Neuron (in vitro differentiated cells): ENCODE measurements at regions not wholly inside any gene's neighbourhood (a gene's known extent, or its start where the extent isn't known, plus 50 kb on each side); places are given as distances from the start of the nearest gene placed in this dataset.
"Not testable (repeated sequence)": the region's sequence is repeated elsewhere in the genome, so short reads cannot be mapped to it uniquely, and the experiment has no call there.

Experiments used
- H2AFZ ChIP-seq: one replicate; pipeline ENCODE4 v1.6.1; 2013; ENCODE audit warnings: low read depth, mild to moderate bottlenecking, inconsistent platforms, low read length, moderate library complexity
- H3K27me3 ChIP-seq: one replicate; pipeline ENCODE4 v1.6.1; 2013; ENCODE audit warnings: low read length; ENCODE audit not compliant: insufficient read depth
- H3K36me3 ChIP-seq: one replicate; pipeline ENCODE4 v1.6.1; 2013; ENCODE audit warnings: low read length; ENCODE audit not compliant: insufficient read depth
- H3K4me1 ChIP-seq: one replicate; pipeline ENCODE4 v1.6.1; 2013; ENCODE audit warnings: low read length; ENCODE audit not compliant: insufficient read depth
- H3K4me3 ChIP-seq: 2 replicates; pipeline ENCODE4 v1.5.1; 2013; ENCODE audit warnings: mild to moderate bottlenecking, low read length, moderate library complexity
- H3K9me3 ChIP-seq: one replicate; pipeline ENCODE4 v1.6.1; 2013; ENCODE audit warnings: low read length

- H3K27me3 ChIP-seq: no peaks in the 10 kb centered on the region
- no peak overlapping the region for H2AFZ ChIP-seq
Observed at GRCh38 chr4:19158107-19158809, 1093.4 kb upstream of the SLIT2 start.

GRCh38 chr4:19156786-19157185 lies 1094.9 kb upstream of the SLIT2 start:
- no peaks in the 10 kb centered on the region for H3K4me1 ChIP-seq
- no peak overlapping the region for H2AFZ ChIP-seq
- peaks cover 2% of the 10 kb centered on the region for H3K9me3 ChIP-seq
- H3K27me3 ChIP-seq: no peaks in the 10 kb centered on the region
- no peak overlapping the region for H3K4me3 ChIP-seq
- H3K36me3 ChIP-seq: no peaks in the 10 kb centered on the region

More at GRCh38 chr4:19158107-19158809, 1093.4 kb upstream of the SLIT2 start:
- Histone ChIP-seq H3K4me1 (no peaks in the 10 kb centered on the region), H3K36me3 (no peaks in the 10 kb centered on the region), H3K4me3 (no peak overlapping the region), H3K9me3 (peaks cover 2% of the 10 kb centered on the region)

GRCh38 chr4:19155568-19155967 lies 1096.1 kb upstream of the SLIT2 start:
- Histone ChIP-seq H3K4me3 (no peak overlapping the region), H2AFZ (no peak overlapping the region), H3K36me3 (no peaks in the 10 kb centered on the region), H3K4me1 (no peaks in the 10 kb centered on the region), H3K9me3 (peaks cover 2% of the 10 kb centered on the region), H3K27me3 (no peaks in the 10 kb centered on the region)

GRCh38 chr4:19154267-19154666 lies 1097.4 kb upstream of the SLIT2 start:
- not testable (repeated sequence) for H3K36me3 ChIP-seq, H2AFZ ChIP-seq, H3K9me3 ChIP-seq, H3K4me1 ChIP-seq, H3K27me3 ChIP-seq, H3K4me3 ChIP-seq

- no peaks in the 10 kb centered on the region for H3K27me3 ChIP-seq
- H2AFZ ChIP-seq: no peak overlapping the region
- peaks cover 2% of the 10 kb centered on the region for H3K9me3 ChIP-seq
- no peaks in the 10 kb centered on the region for H3K36me3 ChIP-seq
- H3K4me3 ChIP-seq: no peak overlapping the region
- H3K4me1 ChIP-seq: no peaks in the 10 kb centered on the region
Observed at GRCh38 chr4:19152264-19152663, 1099.4 kb upstream of the SLIT2 start.

GRCh38 chr4:19151684-19152083 lies 1100.0 kb upstream of the SLIT2 start:
- no peak overlapping the region for H3K4me3 ChIP-seq
- H3K4me1 ChIP-seq: no peaks in the 10 kb centered on the region
- no peaks in the 10 kb centered on the region for H3K36me3 ChIP-seq
- peaks cover 2% of the 10 kb centered on the region for H3K9me3 ChIP-seq
- H2AFZ ChIP-seq: no peak overlapping the region
- no peaks in the 10 kb centered on the region for H3K27me3 ChIP-seq

- H3K9me3 ChIP-seq: no peaks in the 10 kb centered on the region
- H3K36me3 ChIP-seq: no peaks in the 10 kb centered on the region
- no peaks in the 10 kb centered on the region for H3K4me1 ChIP-seq
- H2AFZ ChIP-seq: no peak overlapping the region
- no peak overlapping the region for H3K4me3 ChIP-seq
- no peaks in the 10 kb centered on the region for H3K27me3 ChIP-seq
Observed at GRCh38 chr4:19146038-19146437, 1105.7 kb upstream of the SLIT2 start.

GRCh38 chr4:19135895-19136633 lies 1114.5 kb upstream of the LCORL start:
- H3K36me3 ChIP-seq: no peaks in the 10 kb centered on the region

GRCh38 chr4:19134685-19135084 lies 1113.1 kb upstream of the LCORL start:
- Histone ChIP-seq H3K9me3 (no peaks in the 10 kb centered on the region), H3K36me3 (no peaks in the 10 kb centered on the region), H3K4me3 (no peak overlapping the region), H3K27me3 (no peaks in the 10 kb centered on the region), H3K4me1 (peaks cover 2% of the 10 kb centered on the region), H2AFZ (no peak overlapping the region)

More at GRCh38 chr4:19135895-19136633, 1114.5 kb upstream of the LCORL start:
- H3K27me3 ChIP-seq: no peaks in the 10 kb centered on the region
- no peak overlapping the region for H2AFZ ChIP-seq
- H3K4me3 ChIP-seq: no peak overlapping the region
- H3K4me1 ChIP-seq: peaks cover 2% of the 10 kb centered on the region
- H3K9me3 ChIP-seq: no peaks in the 10 kb centered on the region

- H3K36me3 ChIP-seq: no peaks in the 10 kb centered on the region
- H2AFZ ChIP-seq: no peak overlapping the region
- no peak overlapping the region for H3K4me3 ChIP-seq
- H3K27me3 ChIP-seq: no peaks in the 10 kb centered on the region
- no peaks in the 10 kb centered on the region for H3K9me3 ChIP-seq
- H3K4me1 ChIP-seq: peaks cover 2% of the 10 kb centered on the region
Observed at GRCh38 chr4:19133315-19133714, 1111.8 kb upstream of the LCORL start.

- no peaks in the 10 kb centered on the region for H3K27me3 ChIP-seq
- no peak overlapping the region for H3K4me3 ChIP-seq
- H3K36me3 ChIP-seq: no peaks in the 10 kb centered on the region
- H3K4me1 ChIP-seq: peaks cover 2% of the 10 kb centered on the region
- no peak overlapping the region for H2AFZ ChIP-seq
- no peaks in the 10 kb centered on the region for H3K9me3 ChIP-seq
Observed at GRCh38 chr4:19130866-19131265, 1109.3 kb upstream of the LCORL start.

GRCh38 chr4:19128176-19128575 lies 1106.6 kb upstream of the LCORL start:
- Histone ChIP-seq H3K27me3 (no peaks in the 10 kb centered on the region), H3K9me3 (no peaks in the 10 kb centered on the region), H2AFZ (no peak overlapping the region), H3K36me3 (no peaks in the 10 kb centered on the region), H3K4me3 (no peak overlapping the region), H3K4me1 (no peaks in the 10 kb centered on the region)

GRCh38 chr4:19126903-19127302 lies 1105.3 kb upstream of the LCORL start:
- Histone ChIP-seq H3K36me3 (no peaks in the 10 kb centered on the region), H3K27me3 (no peaks in the 10 kb centered on the region), H3K9me3 (no peaks in the 10 kb centered on the region), H2AFZ (no peak overlapping the region), H3K4me1 (no peaks in the 10 kb centered on the region), H3K4me3 (no peak overlapping the region)
